Kidney (tissue), 13 donors: ENCODE measurements at regions not wholly inside any gene's neighbourhood (a gene's known extent, or its start where the extent isn't known, plus 50 kb on each side); places are given as distances from the start of the nearest gene placed in this dataset.

Experiments used
- DNase-seq, 5 donors: peaks; one replicate each; pipeline ENCODE4 v3.0.0-alpha.2; 2013 to 2020
- FAIRE-seq: peaks from 2 replicates; lab custom pipeline; 2012; peaks lifted over from hg19 to GRCh38; lab: Jason Lieb, UNC
- H3K27ac ChIP-seq, 2 donors: one replicate each; pipeline ENCODE4 v1.7.0; 2013; ENCODE audit warnings: low read depth in 2 of 2, low read length in 2 of 2, inconsistent platforms in 1 of 2
- H3K27me3 ChIP-seq: one replicate; pipeline ENCODE4 v1.7.1; 2013; ENCODE audit warnings: low read length, inconsistent platforms; ENCODE audit not compliant: control insufficient read depth, insufficient read depth
- H3K36me3 ChIP-seq, 3 donors: one replicate each; pipeline versions ENCODE4 v1.7.0 to v1.7.1; 2013; ENCODE audit warnings: low read length in 3 of 3, control low read depth in 1 of 3, inconsistent platforms in 1 of 3; ENCODE audit not compliant: insufficient read depth in 3 of 3, control insufficient read depth in 2 of 3
- H3K4me1 ChIP-seq, 3 donors: one replicate each; pipeline versions ENCODE4 v1.7.0 to v1.7.1; 2013; ENCODE audit warnings: low read length in 3 of 3, inconsistent platforms in 1 of 3, low read depth in 1 of 3; ENCODE audit not compliant: control insufficient read depth in 2 of 3, insufficient read depth in 2 of 3
- H3K4me3 ChIP-seq, 3 donors: one replicate each; pipeline versions ENCODE4 v1.7.0 to v1.8.1; 2013; ENCODE audit warnings: low read length in 3 of 3, control low read depth in 1 of 3, inconsistent platforms in 1 of 3
- H3K9ac ChIP-seq, 3 donors: one replicate each; pipeline versions ENCODE4 v1.7.0 to v1.7.1; 2013; ENCODE audit warnings: low read length in 3 of 3, control low read depth in 1 of 3, inconsistent platforms in 1 of 3
- H3K9me3 ChIP-seq, 3 donors: one replicate each; pipeline versions ENCODE4 v1.7.0 to v1.7.1; 2013; ENCODE audit warnings: low read length in 3 of 3, control low read depth in 1 of 3, inconsistent platforms in 1 of 3; ENCODE audit not compliant: control insufficient read depth in 2 of 3, insufficient read depth in 1 of 3
- intact Hi-C: fragments of 100-400 bp; cut with DNase I; formaldehyde crosslinking; loops from one replicate; pipeline ENCODE4 v1.11.1; 2022
- TF ChIP-seq, protein P1 (sequence below): IDR thresholded peaks from 3 replicates; pipeline ENCODE4 v1.5.1; 2012; ENCODE audit warnings: mild to moderate bottlenecking, moderate library complexity, borderline replicate concordance; ENCODE audit not compliant: insufficient read depth; ENCODE audit errors: extremely low read depth
- donor health status: control.
- donor health status: control.
- donor health status: control.
- donor health status: control.
- donor health status: control.
- donor health status: DM: yes; HTN: yes; CAD: no.
- donor health status: Normal renal cell carcinoma (clear cell type).

DNA sequence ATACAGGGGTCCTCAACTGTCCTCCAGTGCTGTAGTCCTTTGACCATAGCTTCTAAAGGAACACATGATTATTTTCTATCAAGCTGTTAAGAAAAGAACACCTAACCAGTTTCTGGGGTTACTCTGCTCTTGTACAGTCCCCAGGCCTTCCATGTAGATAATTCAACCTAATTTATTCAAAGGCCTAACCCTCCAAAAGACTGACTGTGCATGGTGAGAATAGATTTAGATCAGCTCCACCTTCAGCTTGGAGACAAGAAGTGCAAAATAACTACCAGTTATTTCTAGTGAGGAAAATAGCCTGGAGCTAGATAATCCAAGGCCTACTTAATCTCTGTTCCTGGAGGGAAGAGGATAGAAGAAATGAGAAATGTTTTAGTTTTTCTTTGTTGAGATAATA is 87.9 kb downstream of the GMNC start:
- no peaks in the 10 kb centered on the region for H3K36me3 ChIP-seq
- FAIRE-seq, result no peak
- no peak overlapping the region for H3K9ac ChIP-seq
- no peaks in the 10 kb centered on the region for H3K27me3 ChIP-seq
- intact Hi-C loops, result no loop called here
- peaks cover 0 to 5% (median 0%) of the 10 kb centered on the region in 3 donors for H3K9me3 ChIP-seq
- H3K4me1 ChIP-seq, result no peaks in the 10 kb centered on the region
- no peak for DNase-seq
- H3K27ac ChIP-seq, result no peak overlapping the region
- TF ChIP-seq, protein P1, sequence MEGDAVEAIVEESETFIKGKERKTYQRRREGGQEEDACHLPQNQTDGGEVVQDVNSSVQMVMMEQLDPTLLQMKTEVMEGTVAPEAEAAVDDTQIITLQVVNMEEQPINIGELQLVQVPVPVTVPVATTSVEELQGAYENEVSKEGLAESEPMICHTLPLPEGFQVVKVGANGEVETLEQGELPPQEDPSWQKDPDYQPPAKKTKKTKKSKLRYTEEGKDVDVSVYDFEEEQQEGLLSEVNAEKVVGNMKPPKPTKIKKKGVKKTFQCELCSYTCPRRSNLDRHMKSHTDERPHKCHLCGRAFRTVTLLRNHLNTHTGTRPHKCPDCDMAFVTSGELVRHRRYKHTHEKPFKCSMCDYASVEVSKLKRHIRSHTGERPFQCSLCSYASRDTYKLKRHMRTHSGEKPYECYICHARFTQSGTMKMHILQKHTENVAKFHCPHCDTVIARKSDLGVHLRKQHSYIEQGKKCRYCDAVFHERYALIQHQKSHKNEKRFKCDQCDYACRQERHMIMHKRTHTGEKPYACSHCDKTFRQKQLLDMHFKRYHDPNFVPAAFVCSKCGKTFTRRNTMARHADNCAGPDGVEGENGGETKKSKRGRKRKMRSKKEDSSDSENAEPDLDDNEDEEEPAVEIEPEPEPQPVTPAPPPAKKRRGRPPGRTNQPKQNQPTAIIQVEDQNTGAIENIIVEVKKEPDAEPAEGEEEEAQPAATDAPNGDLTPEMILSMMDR, result no peak
- no peak overlapping the region for H3K4me3 ChIP-seq

DNA sequence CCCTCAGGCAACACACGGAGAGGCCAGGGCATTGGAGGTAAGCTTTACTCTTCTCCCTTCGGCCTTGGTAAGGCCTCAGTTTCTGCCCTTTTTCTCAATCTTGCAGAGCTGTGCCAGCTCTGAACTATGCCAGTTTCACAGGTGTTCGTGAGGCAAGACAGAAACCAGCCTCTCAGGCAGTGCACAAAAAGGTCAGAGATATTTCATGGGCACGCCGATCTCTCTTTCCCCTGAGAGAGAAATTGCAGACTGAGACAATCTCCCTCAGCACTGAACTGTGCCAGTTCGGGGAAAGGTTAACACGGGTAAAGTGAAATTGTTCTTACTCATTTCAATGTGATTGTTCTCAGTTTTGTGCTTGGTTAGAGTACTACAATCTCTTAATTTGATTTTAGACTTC is 88.5 kb downstream of the GMNC start:
- no peak for FAIRE-seq
- no peaks in the 10 kb centered on the region for H3K4me1 ChIP-seq

DNA sequence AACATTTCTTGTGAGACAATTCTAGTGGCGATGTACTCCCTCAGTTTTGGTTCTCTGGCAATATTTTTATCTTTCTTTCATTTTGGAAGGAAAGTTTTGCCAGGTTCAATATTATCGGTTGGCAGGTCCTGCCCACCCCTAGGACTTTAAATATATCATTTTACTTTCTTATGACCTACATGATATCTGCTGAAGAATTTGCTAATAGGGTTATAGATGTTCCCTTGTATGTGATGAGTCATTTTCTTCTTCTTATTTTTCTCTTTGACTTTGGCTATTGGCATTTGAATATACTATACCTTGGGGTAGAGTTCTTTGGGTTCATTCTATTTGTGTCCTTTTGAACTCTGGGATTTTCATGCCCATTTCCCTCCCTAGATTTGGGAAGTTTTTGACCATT is 89.7 kb downstream of the GMNC start:
- H3K9me3 ChIP-seq, result peaks cover 0 to 5% (median 0%) of the 10 kb centered on the region in 3 donors
- H3K9ac ChIP-seq, result no peak overlapping the region
- FAIRE-seq (no peak), DNase-seq (no peak)
- H3K27ac ChIP-seq, result no peak overlapping the region
- no peak overlapping the region for H3K4me3 ChIP-seq
- TF ChIP-seq, protein P1, result no peak
- H3K27me3 ChIP-seq, result no peaks in the 10 kb centered on the region
- no peaks in the 10 kb centered on the region for H3K36me3 ChIP-seq
- intact Hi-C loops, result no loop called here
- no peaks in the 10 kb centered on the region for H3K4me1 ChIP-seq

More for the DNA sequence above, 88.5 kb downstream of the GMNC start:
- H3K27me3 ChIP-seq, result no peaks in the 10 kb centered on the region
- intact Hi-C loops, result no loop called here
- H3K27ac ChIP-seq, result no peak overlapping the region
- peaks cover 0 to 5% (median 0%) of the 10 kb centered on the region in 3 donors for H3K9me3 ChIP-seq
- H3K36me3 ChIP-seq, result no peaks in the 10 kb centered on the region
- DNase-seq, result no peak
- TF ChIP-seq, protein P1, result no peak
- H3K9ac ChIP-seq, result no peak overlapping the region
- H3K4me3 ChIP-seq, result no peak overlapping the region

DNA sequence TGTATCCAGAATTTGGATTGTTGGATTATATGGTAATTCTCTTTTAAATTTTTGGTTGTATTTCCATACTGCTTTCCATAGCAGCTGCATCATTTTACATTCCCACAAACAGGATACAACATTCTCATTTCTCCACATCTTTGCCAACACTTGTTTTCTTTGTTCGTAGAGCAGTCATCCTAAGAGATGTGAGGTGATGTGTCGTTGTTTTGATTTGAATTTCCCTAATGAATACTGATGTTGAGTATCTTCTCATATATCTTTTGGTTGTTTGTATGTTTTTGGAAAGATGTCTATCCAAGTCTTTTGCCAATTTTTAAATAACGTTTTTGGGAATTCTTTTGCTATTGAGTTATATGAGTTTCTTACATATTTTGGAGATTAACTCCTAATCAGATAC is 93.6 kb downstream of the GMNC start:
- Histone ChIP-seq H3K4me1 (no peaks in the 10 kb centered on the region), H3K4me3 (no peak overlapping the region), H3K27ac (no peak overlapping the region), H3K27me3 (no peaks in the 10 kb centered on the region), H3K9me3 (peaks cover 0 to 5% (median 0%) of the 10 kb centered on the region in 3 donors), H3K36me3 (no peaks in the 10 kb centered on the region), H3K9ac (no peak overlapping the region)
- intact Hi-C loops, result no loop called here
- TF ChIP-seq, protein P1, result no peak
- FAIRE-seq, result no peak
- DNase-seq, result no peak
